Heart left ventricle (tissue), 16 donors: ENCODE measurements at regions not wholly inside any gene's neighbourhood (a gene's known extent, or its start where the extent isn't known, plus 50 kb on each side); places are given as distances from the start of the nearest gene placed in this dataset.

Experiments used
- ATAC-seq, 4 donors: fragments of 200-7000 bp; cut with Tn5 transposase; one replicate each; pipeline ENCODE4 v1.9.1; 2020 to 2022; ENCODE audit warnings: moderate library complexity in 4 of 4, mild to moderate bottlenecking in 3 of 4, moderate number of reproducible peaks in 1 of 4
- DNase-seq, 5 donors: peaks; one replicate each; pipeline ENCODE4 v3.0.0-alpha.2; 2020
- H3K27ac ChIP-seq, 12 donors: fragments of 200-600 bp; sonication (generic) in 4 of 12; one replicate each; pipeline versions ENCODE4 v1.5.0 to v1.8.0; 2016 to 2022; ENCODE audit warnings: mild to moderate bottlenecking in 2 of 12
- H3K27me3 ChIP-seq, 9 donors: fragments of 200-600 bp; sonication (generic) in 2 of 9; one replicate each; pipeline versions ENCODE4 v1.5.1 to v1.8.0; 2016 to 2022; ENCODE audit warnings: mild to moderate bottlenecking in 3 of 9
- H3K36me3 ChIP-seq, 9 donors: fragments of 200-600 bp; sonication (generic) in 2 of 9; one replicate each; pipeline versions ENCODE4 v1.5.0 to v1.8.0; 2018 to 2022; ENCODE audit warnings: mild to moderate bottlenecking in 2 of 9
- H3K4me1 ChIP-seq, 12 donors: fragments of 200-600 bp; sonication (generic) in 4 of 12; one replicate each; pipeline versions ENCODE4 v1.5.0 to v1.8.0; 2016 to 2022; ENCODE audit warnings: mild to moderate bottlenecking in 3 of 12
- H3K4me3 ChIP-seq, 12 donors: fragments of 200-600 bp; sonication (generic) in 4 of 12; one replicate each; pipeline versions ENCODE4 v1.5.0 to v1.8.0; 2017 to 2022; ENCODE audit warnings: mild to moderate bottlenecking in 9 of 12, moderate library complexity in 4 of 12
- H3K9me3 ChIP-seq, 12 donors: fragments of 200-600 bp; sonication (generic) in 4 of 12; one replicate each; pipeline versions ENCODE4 v1.5.0 to v1.8.0; 2016 to 2022; ENCODE audit warnings: mild to moderate bottlenecking in 1 of 12
- POLR2A ChIP-seq, 2 donors: fragments of 450-650 bp; IDR thresholded peaks; one replicate each; pipeline ENCODE4 v1.6.1; 2017; ENCODE audit warnings: antibody characterized with exemption in 2 of 2, mild to moderate bottlenecking in 2 of 2, moderate library complexity in 2 of 2
- WGBS, 4 donors: extraction: QIAGEN DNeasy Blood & Tissue Kit in 2 of 4; methylation state at CpG; one replicate each; pipeline versions ENCODE4 v1.1.5 to v1.1.7; 2013 to 2018; 5-methylcytosine and 5-hydroxymethylcytosine counted together
- intact Hi-C, 10 donors: fragments of 100-400 bp; cut with DNase I; formaldehyde crosslinking; loops; one replicate each; pipeline versions ENCODE4 v1.11.1 to v1.14.2; 2022
- TF ChIP-seq, protein P1 (sequence below), 12 donors: fragments of 200-600 bp; sonication (generic) in 4 of 12; IDR thresholded peaks; one replicate each; pipeline versions ENCODE4 v1.5.0 to v1.8.0; 2018 to 2022; ENCODE audit warnings: antibody characterized with exemption in 12 of 12, mild to moderate bottlenecking in 5 of 12
- donor health status: ischemic (EF 13 %, LVEDD 7.1; RV severe dilation, severe dysfunction).
- donor health status: healthy with polysubstance abuse.
- donor health status: DM: no; HTN: yes; CAD: no.
- donor health status: DM: no; HTN: no; CAD: no.
- donor health status: ischemic (EF 25% LVEDD 6.9; RV normal size, moderate dysfunction).
- donor health status: ischemic (EF 25% LVEDD 5.7; RV mildly dilated, moderate dysfunction).
- donor health status: healthy.
- donor health status: DM: yes; HTN: yes; CAD: no.
- donor health status: ischemic (EF 35%, LVEDD 5.7; RV mildly dilated, moderate dysfunction).
- donor health status: nonischemic (EF 11% LVEDD 7.7; RV severe dilation, severe dysfunction).
- donor health status: DM: yes; HTN: yes; CAD: no.
- donor health status: PGD.
- donor health status: ischemic (EF 29% LVEDD 5.4; RV normal size, mild dysfunction).
- donor health status: nonischemic (EF 23%, LVEDD 6.1; RV moderate dilation, normal function).

DNA sequence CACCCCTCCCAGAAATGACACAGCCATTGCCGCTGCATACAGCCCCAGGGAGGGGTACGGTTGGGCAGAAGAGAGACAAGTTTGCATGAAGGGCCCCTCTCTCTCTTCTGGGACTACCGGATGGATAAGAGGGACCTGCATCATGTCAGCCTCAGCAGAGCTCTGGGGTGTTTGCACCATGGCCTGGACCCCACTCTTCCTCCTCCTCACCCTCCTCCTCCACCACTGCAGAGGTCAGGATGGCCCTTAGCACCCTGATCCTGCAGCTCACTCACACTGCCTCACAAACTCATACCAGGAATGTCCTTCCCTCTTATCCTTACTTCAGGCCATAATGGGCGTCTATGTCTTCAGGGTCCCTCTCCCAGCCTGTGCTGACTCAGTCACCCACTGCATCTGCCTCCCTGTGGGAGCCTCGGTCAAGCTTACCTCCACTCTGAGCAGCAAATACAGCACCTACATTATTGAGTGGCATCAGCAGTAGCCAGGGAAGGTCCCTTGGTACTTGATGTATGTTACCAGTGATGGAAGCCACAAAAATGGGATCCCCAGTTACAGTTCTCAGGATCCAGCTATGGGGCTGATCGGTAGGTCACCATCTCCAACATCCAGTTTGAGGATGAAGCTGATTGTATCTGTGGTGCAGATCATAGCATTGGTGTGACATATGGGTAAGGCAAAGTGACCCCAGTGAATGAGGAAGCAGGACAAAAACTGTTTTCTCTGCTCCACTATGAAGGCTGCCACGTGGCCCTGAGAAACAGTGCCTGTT lies 62.2 kb upstream of the VPREB1 start:
- H3K36me3 ChIP-seq = no peaks in the 10 kb centered on the region

DNA sequence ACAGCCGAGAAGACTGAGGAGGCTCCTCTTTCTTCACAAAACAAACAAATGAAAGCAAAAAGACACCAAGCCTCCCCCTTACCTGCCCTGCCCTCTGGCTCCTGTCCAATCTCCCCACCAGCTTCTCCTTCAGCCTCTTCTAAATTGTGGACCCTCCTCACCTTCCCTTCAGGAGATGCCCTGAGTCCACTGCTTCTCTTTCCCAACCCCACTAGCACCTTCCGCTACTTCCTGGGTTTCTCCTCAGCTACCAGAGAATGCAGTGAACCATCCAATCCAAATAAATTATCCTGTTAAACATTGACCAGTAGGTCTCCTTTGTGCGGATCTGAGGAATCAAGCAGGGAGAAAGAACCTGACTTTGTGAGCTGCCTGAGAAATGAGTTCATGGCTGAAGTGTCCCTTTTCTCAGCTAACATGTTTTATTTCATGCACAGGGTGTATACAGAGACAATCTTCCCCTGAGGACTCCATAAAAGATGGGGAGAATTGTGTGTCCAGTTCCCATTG lies 63.2 kb upstream of the VPREB1 start:
- Histone ChIP-seq H3K36me3 (no peaks in the 10 kb centered on the region), H3K27me3 (peaks cover 0 to 64% (median 18%) of the 10 kb centered on the region in 9 donors), H3K27ac (no peak overlapping the region), H3K4me3 (no peak overlapping the region), H3K9me3 (no peaks in the 10 kb centered on the region), H3K4me1 (no peaks in the 10 kb centered on the region)
- ATAC-seq (no peak), DNase-seq (no peak)
- 75 to 84% (median 80%) methylated on average over 3 of the region's 3 CpGs for WGBS, 4 donors
- TF ChIP-seq POLR2A (IDR thresholded peaks at IDR 0.05) = no peak
- TF ChIP-seq, protein P1, sequence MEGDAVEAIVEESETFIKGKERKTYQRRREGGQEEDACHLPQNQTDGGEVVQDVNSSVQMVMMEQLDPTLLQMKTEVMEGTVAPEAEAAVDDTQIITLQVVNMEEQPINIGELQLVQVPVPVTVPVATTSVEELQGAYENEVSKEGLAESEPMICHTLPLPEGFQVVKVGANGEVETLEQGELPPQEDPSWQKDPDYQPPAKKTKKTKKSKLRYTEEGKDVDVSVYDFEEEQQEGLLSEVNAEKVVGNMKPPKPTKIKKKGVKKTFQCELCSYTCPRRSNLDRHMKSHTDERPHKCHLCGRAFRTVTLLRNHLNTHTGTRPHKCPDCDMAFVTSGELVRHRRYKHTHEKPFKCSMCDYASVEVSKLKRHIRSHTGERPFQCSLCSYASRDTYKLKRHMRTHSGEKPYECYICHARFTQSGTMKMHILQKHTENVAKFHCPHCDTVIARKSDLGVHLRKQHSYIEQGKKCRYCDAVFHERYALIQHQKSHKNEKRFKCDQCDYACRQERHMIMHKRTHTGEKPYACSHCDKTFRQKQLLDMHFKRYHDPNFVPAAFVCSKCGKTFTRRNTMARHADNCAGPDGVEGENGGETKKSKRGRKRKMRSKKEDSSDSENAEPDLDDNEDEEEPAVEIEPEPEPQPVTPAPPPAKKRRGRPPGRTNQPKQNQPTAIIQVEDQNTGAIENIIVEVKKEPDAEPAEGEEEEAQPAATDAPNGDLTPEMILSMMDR (IDR thresholded peaks at IDR 0.05) = no peak
- intact Hi-C loops = no loop called here

More for the DNA sequence above, 62.2 kb upstream of the VPREB1 start:
- H3K4me1 ChIP-seq = no peaks in the 10 kb centered on the region
- H3K9me3 ChIP-seq = no peaks in the 10 kb centered on the region
- no peak overlapping the region for H3K27ac ChIP-seq
- ATAC-seq (no peak), DNase-seq (no peak)
- no peak overlapping the region for H3K4me3 ChIP-seq
- TF ChIP-seq POLR2A (IDR thresholded peaks at IDR 0.05) = no peak
- TF ChIP-seq, protein P1 (IDR thresholded peaks at IDR 0.05) = no peak
- H3K27me3 ChIP-seq = peaks cover 0 to 64% (median 19%) of the 10 kb centered on the region in 9 donors
- intact Hi-C loops = no loop called here
- WGBS, 4 donors = 60 to 78% (median 71%) methylated on average over 6 to 7 of the region's 7 CpGs

DNA sequence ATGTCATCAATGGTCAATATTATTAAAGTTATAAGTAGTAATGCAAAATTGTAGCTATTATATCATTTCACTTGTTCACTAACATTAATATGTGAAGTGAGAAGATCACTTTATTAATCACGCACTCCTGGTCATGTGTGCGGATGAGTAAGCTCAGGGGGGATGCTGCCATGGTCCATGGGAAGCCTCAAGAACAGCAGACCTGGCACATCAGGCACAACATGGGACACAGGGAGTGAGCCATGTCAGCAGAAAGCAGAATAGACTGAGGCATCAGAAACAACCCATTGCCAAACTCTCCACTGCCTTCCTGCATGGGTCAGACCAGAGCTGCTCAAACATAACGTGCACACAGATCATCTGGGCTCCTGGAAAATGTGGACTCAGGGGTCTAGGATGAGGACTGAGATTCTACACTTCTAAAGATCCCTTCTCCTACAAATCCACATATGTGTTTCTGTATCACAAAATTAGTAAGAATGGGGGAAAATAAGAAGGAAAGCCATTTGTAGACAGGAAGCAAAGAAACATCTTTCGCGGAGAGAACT lies 63.8 kb upstream of the VPREB1 start:
- no peaks in the 10 kb centered on the region for H3K36me3 ChIP-seq
- H3K27ac ChIP-seq = no peak overlapping the region
- intact Hi-C loops = no loop called here
- no peak for ATAC-seq
- DNase-seq = no peak
- H3K4me1 ChIP-seq = no peaks in the 10 kb centered on the region
- TF ChIP-seq, protein P1 (IDR thresholded peaks at IDR 0.05) = no peak
- no peak for TF ChIP-seq POLR2A (IDR thresholded peaks at IDR 0.05)
- H3K27me3 ChIP-seq = peaks cover 0 to 69% (median 13%) of the 10 kb centered on the region in 9 donors
- no peak overlapping the region for H3K4me3 ChIP-seq
- WGBS, 4 donors = 70 to 75% (median 72%) methylated on average over 5 of the region's 5 CpGs
- no peaks in the 10 kb centered on the region for H3K9me3 ChIP-seq

DNA sequence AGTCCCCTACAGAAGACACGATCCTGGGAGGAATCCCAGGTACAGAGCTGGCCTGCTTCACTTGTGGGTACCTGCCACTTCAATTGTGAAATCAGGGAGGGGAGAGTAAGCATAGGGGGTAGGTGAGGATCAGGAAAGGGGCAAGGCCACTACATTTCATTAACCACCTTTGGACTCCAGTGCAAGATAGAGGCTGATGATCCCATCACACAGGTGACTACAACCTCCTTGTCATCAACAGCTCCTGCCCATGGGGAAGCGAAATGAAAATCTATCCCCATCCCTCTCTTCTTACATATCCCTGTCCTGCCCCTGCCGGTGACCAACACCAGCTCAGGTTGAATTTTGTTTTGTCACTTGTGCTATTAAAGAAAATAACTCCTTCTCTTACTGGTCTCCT lies 64.7 kb upstream of the VPREB1 start:
- peaks cover 0 to 69% (median 13%) of the 10 kb centered on the region in 9 donors for H3K27me3 ChIP-seq
- no peaks in the 10 kb centered on the region for H3K36me3 ChIP-seq
- DNase-seq (no peak), ATAC-seq (no peak)
- H3K4me3 ChIP-seq = no peak overlapping the region
- TF ChIP-seq POLR2A (IDR thresholded peaks at IDR 0.05) = no peak
- TF ChIP-seq, protein P1 (IDR thresholded peaks at IDR 0.05) = no peak
- intact Hi-C loops = no loop called here
- H3K27ac ChIP-seq = no peak overlapping the region
- H3K4me1 ChIP-seq = no peaks in the 10 kb centered on the region
- 55 to 76% (median 67%) methylated on average over 3 of the region's 3 CpGs for WGBS, 4 donors
- H3K9me3 ChIP-seq = no peaks in the 10 kb centered on the region
